CD14-positive monocyte (primary cell): ENCODE measurements at regions not wholly inside any gene's neighbourhood (a gene's known extent, or its start where the extent isn't known, plus 50 kb on each side); places are given as distances from the start of the nearest gene placed in this dataset.

ENCODE experiments used
- DNase-seq, 3 donors: peaks; one replicate each; pipeline ENCODE4 v3.0.0-alpha.2; 2011 to 2022
- H2AFZ ChIP-seq: 2 replicates; pipeline ENCODE4 v1.6.0; 2012; ENCODE audit warnings: mild to moderate bottlenecking, low read depth, low read length, inconsistent platforms; ENCODE audit not compliant: insufficient read depth, poor library complexity, severe bottlenecking
- H3K27ac ChIP-seq, 2 donors: 1 replicate in 1 of 2; 2 replicates in 1 of 2; pipeline ENCODE4 v1.5.1; 2012 to 2013; ENCODE audit warnings: low read length in 2 of 2, control low read depth in 1 of 2, inconsistent platforms in 1 of 2, low read depth in 1 of 2, mild to moderate bottlenecking in 1 of 2
- H3K27me3 ChIP-seq, 2 donors: one replicate each; pipeline versions ENCODE4 v1.6.0 to v1.6.1; 2011 to 2013; ENCODE audit warnings: low read length in 2 of 2; ENCODE audit not compliant: control insufficient read depth in 2 of 2, insufficient read depth in 2 of 2
- H3K36me3 ChIP-seq, 2 donors: replicated peaks in 1 of 2; 1 replicate in 1 of 2; 2 replicates in 1 of 2; pipeline versions ENCODE4 v1.5.1 to v1.6.1; 2012 to 2013; ENCODE audit warnings: low read length in 2 of 2, control low read depth in 1 of 2, inconsistent platforms in 1 of 2, mild to moderate bottlenecking in 1 of 2; ENCODE audit not compliant: insufficient read depth in 2 of 2, control insufficient read depth in 1 of 2
- H3K4me1 ChIP-seq, 2 donors: 1 replicate in 1 of 2; 2 replicates in 1 of 2; pipeline versions ENCODE4 v1.5.1 to v1.6.1; 2012 to 2013; ENCODE audit warnings: low read length in 2 of 2, control low read depth in 1 of 2, inconsistent platforms in 1 of 2, mild to moderate bottlenecking in 1 of 2, moderate library complexity in 1 of 2; ENCODE audit not compliant: insufficient read depth in 2 of 2, control insufficient read depth in 1 of 2
- H3K4me2 ChIP-seq: replicated peaks from 2 replicates; pipeline ENCODE3; 2012; ENCODE audit warnings: low read length, moderate library complexity, mild to moderate bottlenecking; ENCODE audit not compliant: poor library complexity, severe bottlenecking; ENCODE audit errors: extremely low read depth
- H3K4me3 ChIP-seq, 3 experiments: fragments of 200-600 bp in 1 of 3; sonication (generic) in 1 of 3; replicated peaks in 1 of 3; 1 replicate in 2 of 3; 2 replicates in 1 of 3; pipeline ENCODE4 v1.5.1; 2011 to 2013; ENCODE audit warnings: low read length in 3 of 3, mild to moderate bottlenecking in 3 of 3, control low read depth in 2 of 3, low read depth in 2 of 3, inconsistent platforms in 1 of 3, moderate library complexity in 1 of 3
- H3K79me2 ChIP-seq: 2 replicates; pipeline ENCODE4 v1.6.0; 2012; ENCODE audit warnings: mild to moderate bottlenecking, control low read depth, inconsistent platforms, low read length, moderate library complexity; ENCODE audit not compliant: insufficient read depth
- H3K9ac ChIP-seq: 2 replicates; pipeline ENCODE4 v1.6.0; 2017; ENCODE audit warnings: low read length, mild to moderate bottlenecking; ENCODE audit not compliant: insufficient read depth, poor library complexity, severe bottlenecking
- H3K9me3 ChIP-seq, 2 donors: replicated peaks in 1 of 2; 1 replicate in 1 of 2; 2 replicates in 1 of 2; pipeline versions ENCODE4 v1.5.1 to v1.6.1; 2012 to 2013; ENCODE audit warnings: low read length in 2 of 2, control low read depth in 1 of 2; ENCODE audit not compliant: control insufficient read depth in 1 of 2, insufficient read depth in 1 of 2
- H4K20me1 ChIP-seq: 2 replicates; pipeline ENCODE4 v1.6.0; 2012; ENCODE audit warnings: mild to moderate bottlenecking, low read length, control low read depth, moderate library complexity; ENCODE audit not compliant: insufficient read depth
- H3K27ac Mint-ChIP-seq, 7 donors: one replicate each; pipeline ENCODE4 v1.8.0; 2020; ENCODE audit warnings: mild to moderate bottlenecking in 7 of 7, mixed read lengths in 7 of 7, moderate library complexity in 6 of 7, inconsistent platforms in 2 of 7
- H3K27me3 Mint-ChIP-seq, 3 donors: one replicate each; pipeline ENCODE4 v1.8.0; 2021 to 2022; ENCODE audit warnings: low read depth in 3 of 3, mild to moderate bottlenecking in 3 of 3, mixed read lengths in 3 of 3, moderate library complexity in 3 of 3, inconsistent platforms in 1 of 3
- H3K36me3 Mint-ChIP-seq, 2 donors: one replicate each; pipeline ENCODE4 v1.8.0; 2020; ENCODE audit warnings: mixed read lengths in 2 of 2, inconsistent platforms in 1 of 2, mild to moderate bottlenecking in 1 of 2
- H3K4me1 Mint-ChIP-seq: one replicate; pipeline ENCODE4 v1.8.0; 2020; ENCODE audit warnings: mild to moderate bottlenecking, mixed read lengths
- H3K4me3 Mint-ChIP-seq, 2 donors: one replicate each; pipeline ENCODE4 v1.8.0; 2020; ENCODE audit warnings: mild to moderate bottlenecking in 2 of 2, mixed read lengths in 2 of 2, moderate library complexity in 1 of 2
- H3K9me3 Mint-ChIP-seq, 7 donors: one replicate each; pipeline ENCODE4 v1.8.0; 2020 to 2022; ENCODE audit warnings: mixed read lengths in 7 of 7, mild to moderate bottlenecking in 6 of 7, moderate library complexity in 6 of 7, inconsistent platforms in 2 of 7
- WGBS: methylation state at CpG from one replicate; pipeline ENCODE4 v1.1.5; 2013; ENCODE audit warnings: missing lambda C conversion rate; ENCODE audit not compliant: insufficient coverage; 5-methylcytosine and 5-hydroxymethylcytosine counted together
- intact Hi-C, 2 donors: fragments of 100-400 bp; cut with micrococcal nuclease; formaldehyde crosslinking; loops; one replicate each; pipeline versions ENCODE4 v1.15.0 to v1.15.1; 2023
- TF ChIP-seq, protein P1 (sequence below): fragments of 200-600 bp; IDR thresholded peaks from one replicate; pipeline ENCODE4 v1.8.0; 2022; ENCODE audit warnings: antibody characterized with exemption, mild to moderate bottlenecking

DNA sequence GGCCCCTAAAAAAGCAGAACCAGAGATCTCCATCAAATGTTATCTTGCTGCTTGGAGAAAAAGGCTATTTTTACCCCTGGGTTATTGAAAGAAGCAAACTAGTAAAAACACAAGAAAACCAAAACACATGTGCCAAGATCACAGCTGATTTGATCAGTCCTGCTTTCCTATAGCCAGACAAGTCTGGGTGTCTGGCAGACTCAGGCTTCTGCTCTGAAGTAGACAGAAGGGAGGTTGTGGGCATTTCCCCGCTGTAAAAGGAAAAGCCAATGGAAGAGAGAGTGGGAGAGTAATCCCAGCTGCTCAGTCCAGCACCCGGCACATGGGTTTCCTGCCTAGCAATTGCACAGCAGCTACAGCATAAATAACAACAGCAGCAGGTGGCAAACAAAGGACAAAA is 177.9 kb downstream of the PHLDA1 start:
- no peaks in the 10 kb centered on the region for H3K9me3 ChIP-seq
- peaks cover 0 to 2% (median 0%) of the 10 kb centered on the region in 7 donors for H3K9me3 Mint-ChIP-seq
- intact Hi-C loops, result no loop called here
- no peak overlapping the region for H3K27ac ChIP-seq
- peaks cover 0 to 8% (median 5%) of the 10 kb centered on the region in 3 donors for H3K27me3 Mint-ChIP-seq
- TF ChIP-seq, protein P1, sequence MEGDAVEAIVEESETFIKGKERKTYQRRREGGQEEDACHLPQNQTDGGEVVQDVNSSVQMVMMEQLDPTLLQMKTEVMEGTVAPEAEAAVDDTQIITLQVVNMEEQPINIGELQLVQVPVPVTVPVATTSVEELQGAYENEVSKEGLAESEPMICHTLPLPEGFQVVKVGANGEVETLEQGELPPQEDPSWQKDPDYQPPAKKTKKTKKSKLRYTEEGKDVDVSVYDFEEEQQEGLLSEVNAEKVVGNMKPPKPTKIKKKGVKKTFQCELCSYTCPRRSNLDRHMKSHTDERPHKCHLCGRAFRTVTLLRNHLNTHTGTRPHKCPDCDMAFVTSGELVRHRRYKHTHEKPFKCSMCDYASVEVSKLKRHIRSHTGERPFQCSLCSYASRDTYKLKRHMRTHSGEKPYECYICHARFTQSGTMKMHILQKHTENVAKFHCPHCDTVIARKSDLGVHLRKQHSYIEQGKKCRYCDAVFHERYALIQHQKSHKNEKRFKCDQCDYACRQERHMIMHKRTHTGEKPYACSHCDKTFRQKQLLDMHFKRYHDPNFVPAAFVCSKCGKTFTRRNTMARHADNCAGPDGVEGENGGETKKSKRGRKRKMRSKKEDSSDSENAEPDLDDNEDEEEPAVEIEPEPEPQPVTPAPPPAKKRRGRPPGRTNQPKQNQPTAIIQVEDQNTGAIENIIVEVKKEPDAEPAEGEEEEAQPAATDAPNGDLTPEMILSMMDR, result no peak
- no peaks in the 10 kb centered on the region for H4K20me1 ChIP-seq
- no peaks in the 10 kb centered on the region for H3K36me3 Mint-ChIP-seq
- no peaks in the 10 kb centered on the region for H3K36me3 ChIP-seq
- no peak for DNase-seq
- H3K4me3 Mint-ChIP-seq, result no peak overlapping the region
- H3K4me1 Mint-ChIP-seq, result no peaks in the 10 kb centered on the region
- H3K79me2 ChIP-seq, result no peaks in the 10 kb centered on the region
- no peak overlapping the region for H3K4me3 ChIP-seq
- H3K4me1 ChIP-seq, result no peaks in the 10 kb centered on the region
- no peak overlapping the region for H2AFZ ChIP-seq
- H3K4me2 ChIP-seq, result no peak overlapping the region
- no peak overlapping the region for H3K9ac ChIP-seq
- H3K27me3 ChIP-seq, result no peaks in the 10 kb centered on the region
- no CpG with 5 or more reads among the region's 2 CpGs for WGBS
- H3K27ac Mint-ChIP-seq, result no peak overlapping the region

DNA sequence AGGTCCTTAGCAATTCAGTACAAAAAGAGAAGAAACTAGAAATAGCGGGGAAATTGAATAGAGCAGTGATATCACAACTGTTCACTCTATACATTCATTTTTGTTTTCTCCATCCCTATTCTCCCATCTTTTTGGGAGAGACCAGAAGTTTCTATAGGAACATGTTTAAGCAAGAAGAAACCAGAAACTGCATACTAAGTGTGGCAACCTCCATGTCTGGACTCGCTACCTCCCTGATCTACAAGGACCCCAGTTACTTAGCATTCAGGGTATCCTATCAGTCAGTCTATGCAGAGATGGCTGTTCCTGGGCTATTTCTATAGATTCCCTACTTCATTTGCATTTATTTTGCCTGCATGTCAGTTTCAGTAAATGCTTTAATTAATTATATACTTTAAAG is 178.6 kb downstream of the PHLDA1 start:
- Histone ChIP-seq H3K4me2 (no peak overlapping the region), H3K27ac (no peak overlapping the region), H3K4me3 (no peak overlapping the region), H4K20me1 (no peaks in the 10 kb centered on the region), H3K27me3 (no peaks in the 10 kb centered on the region), H3K36me3 (no peaks in the 10 kb centered on the region), H3K9ac (no peak overlapping the region), H3K79me2 (no peaks in the 10 kb centered on the region), H3K9me3 (no peaks in the 10 kb centered on the region), H2AFZ (no peak overlapping the region), H3K4me1 (no peaks in the 10 kb centered on the region)
- intact Hi-C loops, result no loop called here
- Mint-ChIP-seq H3K4me3 (no peak overlapping the region), H3K27me3 (peaks cover 2 to 8% (median 5%) of the 10 kb centered on the region in 3 donors), H3K4me1 (no peaks in the 10 kb centered on the region), H3K36me3 (no peaks in the 10 kb centered on the region), H3K9me3 (peaks cover 0 to 2% (median 0%) of the 10 kb centered on the region in 7 donors), H3K27ac (no peak overlapping the region)
- TF ChIP-seq, protein P1, result no peak
- 60% methylated on average over 1 of the region's 2 CpGs for WGBS
- DNase-seq, result no peak
